Sigmoid colon (tissue), 4 donors: ENCODE measurements at regions not wholly inside any gene's neighbourhood (a gene's known extent, or its start where the extent isn't known, plus 50 kb on each side); places are given as distances from the start of the nearest gene placed in this dataset.

Experiments used
- CTCF ChIP-seq, 4 experiments: fragments of 450-650 bp in 3 of 4; fragments of 200-600 bp in 1 of 4; IDR thresholded peaks; one replicate each; pipeline ENCODE4 v1.5.1; 2016 to 2019; ENCODE audit warnings: antibody characterized with exemption in 4 of 4, mild to moderate bottlenecking in 3 of 4, moderate library complexity in 2 of 4
- POLR2AphosphoS5 ChIP-seq, 4 donors: sonication (generic); formaldehyde crosslinking; IDR thresholded peaks; one replicate each; pipeline ENCODE4 v1.6.1; 2017; ENCODE audit warnings: antibody characterized with exemption in 4 of 4

DNA sequence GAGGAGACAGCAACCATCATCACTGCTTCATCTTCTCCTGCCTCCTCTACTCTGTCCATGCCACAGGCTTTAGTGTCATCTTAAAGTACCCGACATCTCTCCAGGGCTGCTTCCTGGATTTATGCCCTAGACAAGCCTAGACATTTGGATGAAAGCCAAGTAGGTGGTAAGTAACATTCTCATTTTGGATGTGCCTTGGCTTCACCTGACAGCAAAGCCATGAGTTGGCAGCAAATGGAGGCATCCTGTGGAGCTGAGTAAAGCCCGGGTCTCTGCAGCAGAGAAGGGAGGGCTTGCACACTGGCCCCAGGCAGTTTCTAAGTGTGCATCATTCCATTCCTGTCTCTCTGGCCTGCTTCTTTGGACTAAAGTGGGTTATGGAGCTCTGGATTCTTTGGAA is 299.1 kb downstream of the DMAC1 start:
- TF ChIP-seq POLR2AphosphoS5 (IDR thresholded peaks at IDR 0.05) = no peak
- no peak for TF ChIP-seq CTCF (IDR thresholded peaks at IDR 0.05)
